ENCODE measurements at regions not wholly inside any gene's neighbourhood (a gene's known extent, or its start where the extent isn't known, plus 50 kb on each side); places are given as distances from the start of the nearest gene placed in this dataset.

GRCh38 chr6:160859822-160860221, 131.7 kb upstream of the MAP3K4 start:
- no peak for TF ChIP-seq YY1 (IDR thresholded peaks at IDR 0.05; ENCODE audit: insufficient read depth, insufficient read length)
- no peak for TF ChIP-seq ZNF274 (IDR thresholded peaks at IDR 0.05; ENCODE audit: low read depth, low read length)
